Right lobe of liver (tissue), 4 donors: ENCODE measurements at regions not wholly inside any gene's neighbourhood (a gene's known extent, or its start where the extent isn't known, plus 50 kb on each side); places are given as distances from the start of the nearest gene placed in this dataset.

Experiments
- POLR2A ChIP-seq: fragments of 450-650 bp; IDR thresholded peaks from one replicate; pipeline ENCODE4 v1.6.1; 2017; ENCODE audit warnings: antibody characterized with exemption, mild to moderate bottlenecking
- TF ChIP-seq, protein P1 (sequence below), 4 donors: fragments of 200-600 bp in 3 of 4; fragments of 450-650 bp in 1 of 4; IDR thresholded peaks; one replicate each; pipeline versions ENCODE4 v1.5.1 to v1.8.0; 2016 to 2022; ENCODE audit warnings: antibody characterized with exemption in 4 of 4, mild to moderate bottlenecking in 2 of 4
- donor health status: DM: no; HTN: no; CAD: no.
- donor health status: DM: no; HTN: no; CAD: no.
- donor health status: DM: no; HTN: yes; CAD: no.

DNA sequence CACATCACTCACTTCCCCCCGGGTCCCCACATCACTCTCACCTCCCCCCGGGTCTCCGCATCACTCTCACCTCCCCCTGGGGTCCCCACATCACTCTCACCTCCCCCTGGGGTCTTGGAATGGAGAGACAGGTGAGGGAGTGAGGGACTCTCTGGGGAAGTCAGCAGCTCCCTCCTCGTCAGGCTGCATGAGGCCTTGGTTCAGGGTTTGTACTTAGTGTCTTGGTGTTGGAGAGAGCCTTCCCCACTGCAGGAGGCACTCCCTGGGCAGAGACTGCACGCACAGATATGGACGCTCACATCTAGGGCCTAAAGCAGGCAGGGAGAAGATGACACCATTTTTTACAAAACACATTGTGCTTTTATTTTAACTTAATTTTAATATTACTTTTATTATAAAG is 56.5 kb upstream of the IRX4 start:
- TF ChIP-seq, protein P1, sequence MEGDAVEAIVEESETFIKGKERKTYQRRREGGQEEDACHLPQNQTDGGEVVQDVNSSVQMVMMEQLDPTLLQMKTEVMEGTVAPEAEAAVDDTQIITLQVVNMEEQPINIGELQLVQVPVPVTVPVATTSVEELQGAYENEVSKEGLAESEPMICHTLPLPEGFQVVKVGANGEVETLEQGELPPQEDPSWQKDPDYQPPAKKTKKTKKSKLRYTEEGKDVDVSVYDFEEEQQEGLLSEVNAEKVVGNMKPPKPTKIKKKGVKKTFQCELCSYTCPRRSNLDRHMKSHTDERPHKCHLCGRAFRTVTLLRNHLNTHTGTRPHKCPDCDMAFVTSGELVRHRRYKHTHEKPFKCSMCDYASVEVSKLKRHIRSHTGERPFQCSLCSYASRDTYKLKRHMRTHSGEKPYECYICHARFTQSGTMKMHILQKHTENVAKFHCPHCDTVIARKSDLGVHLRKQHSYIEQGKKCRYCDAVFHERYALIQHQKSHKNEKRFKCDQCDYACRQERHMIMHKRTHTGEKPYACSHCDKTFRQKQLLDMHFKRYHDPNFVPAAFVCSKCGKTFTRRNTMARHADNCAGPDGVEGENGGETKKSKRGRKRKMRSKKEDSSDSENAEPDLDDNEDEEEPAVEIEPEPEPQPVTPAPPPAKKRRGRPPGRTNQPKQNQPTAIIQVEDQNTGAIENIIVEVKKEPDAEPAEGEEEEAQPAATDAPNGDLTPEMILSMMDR (IDR thresholded peaks at IDR 0.05) = no peak
- no peak for TF ChIP-seq POLR2A
